HEK293 (cell line): ENCODE measurements at regions not wholly inside any gene's neighbourhood (a gene's known extent, or its start where the extent isn't known, plus 50 kb on each side); places are given as distances from the start of the nearest gene placed in this dataset.
A peak's percentile ranks its signal among the peaks of the same experiment; 100 is the strongest.

Source experiments
- CTCF ChIP-seq: fragments of 450-650 bp; formaldehyde crosslinking; IDR thresholded peaks from 2 replicates; pipeline ENCODE4 v1.5.1; 2016; ENCODE audit warnings: missing biosample characterization, missing genetic modification characterization
- GLI4 ChIP-seq: fragments of 450-650 bp; formaldehyde crosslinking; IDR thresholded peaks from 2 replicates; pipeline ENCODE4 v1.5.1; 2016; ENCODE audit warnings: missing biosample characterization, missing genetic modification characterization
- KLF17 ChIP-seq: fragments of 450-650 bp; formaldehyde crosslinking; IDR thresholded peaks from 2 replicates; pipeline ENCODE4 v1.5.1; 2016; ENCODE audit warnings: missing biosample characterization, missing genetic modification characterization
- REST ChIP-seq: fragments of 450-650 bp; formaldehyde crosslinking; IDR thresholded peaks from 2 replicates; pipeline ENCODE4 v1.5.1; 2016; ENCODE audit warnings: missing biosample characterization, missing genetic modification characterization
- SETDB1 ChIP-seq: IDR thresholded peaks from one replicate; pipeline ENCODE4 v1.6.1; 2017; ENCODE audit warnings: mild to moderate bottlenecking, low read length, moderate library complexity, mixed read lengths; ENCODE audit not compliant: insufficient read length
- TRIM28 ChIP-seq: IDR thresholded peaks from 2 replicates; pipeline ENCODE4 v1.6.1; 2011; ENCODE audit warnings: low read length, control low read depth, borderline replicate concordance
- ZBTB20 ChIP-seq: fragments of 450-650 bp; formaldehyde crosslinking; IDR thresholded peaks from 2 replicates; pipeline ENCODE4 v1.5.1; 2016; ENCODE audit warnings: missing biosample characterization, missing genetic modification characterization
- ZNF10 ChIP-seq: fragments of 450-650 bp; formaldehyde crosslinking; IDR thresholded peaks from 2 replicates; pipeline ENCODE4 v1.5.1; 2017; ENCODE audit warnings: missing biosample characterization, missing genetic modification characterization
- ZNF391 ChIP-seq: fragments of 450-650 bp; formaldehyde crosslinking; IDR thresholded peaks from 2 replicates; pipeline ENCODE4 v1.5.1; 2016; ENCODE audit warnings: low read depth, missing biosample characterization, missing genetic modification characterization, borderline replicate concordance
- ZSCAN16 ChIP-seq: fragments of 450-650 bp; formaldehyde crosslinking; IDR thresholded peaks from 2 replicates; pipeline ENCODE4 v1.5.1; 2016; ENCODE audit warnings: missing biosample characterization, missing genetic modification characterization

GRCh38 chr6:91299544-91300491, 712.9 kb upstream of the MAP3K7 start:
- no peak for TF ChIP-seq GLI4 (tag by site-specific recombination)
- no peak; the same call in 1 of the 2 replicates for TF ChIP-seq REST (tag by site-specific recombination)
- TF ChIP-seq KLF17 (tag by site-specific recombination): no peak
- no peak for TF ChIP-seq CTCF (tag by site-specific recombination)
- 0 out of 2 replicates have a peak, but pooled peaks have one; percentile 51 for TF ChIP-seq ZNF10 (tag by site-specific recombination)
- TF ChIP-seq ZBTB20 (tag by site-specific recombination): no peak; the same call in 1 of the 2 replicates
- no peak for TF ChIP-seq SETDB1
- TF ChIP-seq ZSCAN16 (tag by site-specific recombination): no peak
- TF ChIP-seq ZNF391 (tag by site-specific recombination): no peak
- TF ChIP-seq TRIM28: peak; percentile 91
